MM.1S (cell line): ENCODE measurements at regions not wholly inside any gene's neighbourhood (a gene's known extent, or its start where the extent isn't known, plus 50 kb on each side); places are given as distances from the start of the nearest gene placed in this dataset.

ENCODE experiments used
- CTCF ChIP-seq: fragments of 300-600 bp; sonication (generic); IDR thresholded peaks from 2 replicates; pipeline ENCODE4 v1.5.1; 2016; ENCODE audit warnings: antibody characterized with exemption, low read length, mixed read lengths
- EZH2 ChIP-seq: fragments of 300-600 bp; sonication (generic); optimal IDR thresholded peaks from 2 replicates; pipeline ENCODE3; 2017; ENCODE audit warnings: low read depth, mild to moderate bottlenecking, antibody characterized with exemption, low read length, mixed read lengths
- EZH2phosphoT487 ChIP-seq: fragments of 300-600 bp; sonication (generic); IDR thresholded peaks from 2 replicates; pipeline ENCODE4 v1.6.1; 2018; ENCODE audit warnings: antibody characterized with exemption, low read length

GRCh38 chr1:30272277-30273020 is 450.9 kb downstream of the MATN1 start:
- TF ChIP-seq CTCF = no peak
- no peak for TF ChIP-seq EZH2
- TF ChIP-seq EZH2phosphoT487 = no peak
